ENCODE measurements at regions not wholly inside any gene's neighbourhood (a gene's known extent, or its start where the extent isn't known, plus 50 kb on each side); places are given as distances from the start of the nearest gene placed in this dataset.

- TF ChIP-seq CTCF (conservative IDR thresholded peaks at IDR 0.05; ENCODE audit: control insufficient read depth, insufficient read depth, low read depth, low read length), result no peak
- DNase-seq (ENCODE audit: low read depth), result peak; percentile 30
- H3K4me3 ChIP-seq (ENCODE audit: control insufficient read depth, low read depth, low read length), result no peak overlapping the region
Measured at GRCh38 chr12:58393152-58393551, 451.8 kb downstream of the ATP23 start.

- H3K4me3 ChIP-seq (ENCODE audit: control insufficient read depth, low read depth, low read length), result no peak overlapping the region
Measured at GRCh38 chr12:58395056-58395455, 453.7 kb downstream of the ATP23 start.

GRCh38 chr12:58395470-58395869 is 454.1 kb downstream of the ATP23 start:
- no peak for TF ChIP-seq CTCF (conservative IDR thresholded peaks at IDR 0.05; ENCODE audit: control insufficient read depth, insufficient read depth, low read depth, low read length)
- no peak overlapping the region for H3K4me3 ChIP-seq (ENCODE audit: control insufficient read depth, low read depth, low read length)
- peak; percentile 48 for DNase-seq (ENCODE audit: low read depth)

More at GRCh38 chr12:58395056-58395455, 453.7 kb downstream of the ATP23 start:
- DNase-seq (ENCODE audit: low read depth), result no peak
- no peak for TF ChIP-seq CTCF (conservative IDR thresholded peaks at IDR 0.05; ENCODE audit: control insufficient read depth, insufficient read depth, low read depth, low read length)

GRCh38 chr12:58396239-58396638 is 454.9 kb downstream of the ATP23 start:
- no peak for DNase-seq (ENCODE audit: low read depth)
- no peak for TF ChIP-seq CTCF (conservative IDR thresholded peaks at IDR 0.05; ENCODE audit: control insufficient read depth, insufficient read depth, low read depth, low read length)
- H3K4me3 ChIP-seq (ENCODE audit: control insufficient read depth, low read depth, low read length), result no peak overlapping the region

- TF ChIP-seq CTCF (conservative IDR thresholded peaks at IDR 0.05; ENCODE audit: control insufficient read depth, insufficient read depth, low read depth, low read length), result no peak
- H3K4me3 ChIP-seq (ENCODE audit: control insufficient read depth, low read depth, low read length), result no peak overlapping the region
- no peak for DNase-seq (ENCODE audit: low read depth)
Measured at GRCh38 chr12:58405363-58405762, 464.0 kb downstream of the ATP23 start.

GRCh38 chr12:58408516-58408915 is 467.1 kb downstream of the ATP23 start:
- no peak for TF ChIP-seq CTCF (conservative IDR thresholded peaks at IDR 0.05; ENCODE audit: control insufficient read depth, insufficient read depth, low read depth, low read length)
- no peak overlapping the region for H3K4me3 ChIP-seq (ENCODE audit: control insufficient read depth, low read depth, low read length)
- peak; percentile 58 for DNase-seq (ENCODE audit: low read depth)

- H3K4me3 ChIP-seq (ENCODE audit: control insufficient read depth, low read depth, low read length), result no peak overlapping the region
- no peak for TF ChIP-seq CTCF (conservative IDR thresholded peaks at IDR 0.05; ENCODE audit: control insufficient read depth, insufficient read depth, low read depth, low read length)
- peak; percentile 13 for DNase-seq (ENCODE audit: low read depth)
Measured at GRCh38 chr12:58412461-58413060, 471.2 kb downstream of the ATP23 start.

All from fibroblast of mammary gland (primary cell).